ENCODE measurements at regions not wholly inside any gene's neighbourhood (a gene's known extent, or its start where the extent isn't known, plus 50 kb on each side); places are given as distances from the start of the nearest gene placed in this dataset.

DNA sequence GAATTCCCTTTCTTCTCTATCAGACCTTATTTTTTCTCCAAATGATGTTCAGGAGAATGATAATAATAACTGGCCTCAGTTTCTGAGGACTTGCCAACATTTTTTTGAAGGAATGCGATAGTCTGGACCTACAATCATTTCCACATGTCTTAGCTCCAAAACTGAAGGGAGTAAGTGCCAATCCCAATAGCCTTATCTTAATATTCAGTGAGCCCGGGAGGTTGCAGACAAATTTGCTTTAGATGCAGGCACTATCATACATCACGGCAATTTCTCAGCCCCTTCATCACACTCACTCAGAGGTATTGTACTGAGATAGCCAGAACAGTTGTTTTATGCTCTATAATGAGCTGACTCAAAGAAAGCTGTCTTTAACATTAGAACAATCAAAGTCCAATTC lies 796.9 kb downstream of the ADGRL2 start:
- H3K27me3 ChIP-seq (ENCODE audit: control insufficient read depth in 3 of 3, insufficient read depth in 3 of 3, low read length in 3 of 3): no peaks in the 10 kb centered on the region
- no peaks in the 10 kb centered on the region for H3K9me3 ChIP-seq (ENCODE audit: control insufficient read depth in 3 of 3, low read length in 3 of 3)
- no peak overlapping the region for H3K9ac ChIP-seq (ENCODE audit: low read depth in 1 of 3, low read length in 3 of 3)
- no peak overlapping the region for H3K27ac ChIP-seq (ENCODE audit: low read depth, low read length)
- H3K36me3 ChIP-seq (ENCODE audit: control insufficient read depth in 3 of 3, insufficient read depth in 3 of 3, low read length in 3 of 3): no peaks in the 10 kb centered on the region
- no peak overlapping the region for H3K4me3 ChIP-seq (ENCODE audit: low read length in 3 of 3)
- no peaks in the 10 kb centered on the region for H3K4me1 ChIP-seq (ENCODE audit: control insufficient read depth in 3 of 3, insufficient read depth in 3 of 3, low read length in 3 of 3)

GRCh38 chr1:82597141-82597540 lies 796.4 kb downstream of the ADGRL2 start:
- Histone ChIP-seq H3K36me3 (ENCODE audit: control insufficient read depth in 3 of 3, insufficient read depth in 3 of 3, low read length in 3 of 3) (no peaks in the 10 kb centered on the region), H3K27me3 (ENCODE audit: control insufficient read depth in 3 of 3, insufficient read depth in 3 of 3, low read length in 3 of 3) (no peaks in the 10 kb centered on the region), H3K9ac (ENCODE audit: low read depth in 1 of 3, low read length in 3 of 3) (no peak overlapping the region), H3K4me3 (ENCODE audit: low read length in 3 of 3) (no peak overlapping the region), H3K4me1 (ENCODE audit: control insufficient read depth in 3 of 3, insufficient read depth in 3 of 3, low read length in 3 of 3) (no peaks in the 10 kb centered on the region), H3K9me3 (ENCODE audit: control insufficient read depth in 3 of 3, low read length in 3 of 3) (no peaks in the 10 kb centered on the region), H3K27ac (ENCODE audit: low read depth, low read length) (no peak overlapping the region)

DNA sequence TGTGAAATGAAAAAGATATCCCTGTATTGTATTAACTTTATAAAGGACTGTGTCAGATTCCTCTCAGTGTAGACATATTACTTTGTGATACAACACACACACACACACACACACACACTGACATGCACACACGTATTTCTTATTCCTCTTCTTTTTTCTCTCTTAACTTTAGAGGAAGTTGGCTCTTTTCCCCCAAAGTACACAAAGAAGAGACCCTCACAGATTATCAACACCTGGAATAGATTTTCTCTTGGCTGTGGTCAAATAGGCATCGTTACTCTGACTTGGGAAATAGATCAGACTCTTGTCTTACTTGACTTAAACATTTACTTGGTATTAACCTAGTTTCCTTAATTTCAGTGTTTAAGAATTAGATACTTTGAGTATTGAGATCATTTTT lies 792.8 kb downstream of the ADGRL2 start:
- Histone ChIP-seq H3K27ac (ENCODE audit: low read depth, low read length) (no peak overlapping the region), H3K9me3 (ENCODE audit: control insufficient read depth in 3 of 3, low read length in 3 of 3) (no peaks in the 10 kb centered on the region), H3K4me1 (ENCODE audit: control insufficient read depth in 3 of 3, insufficient read depth in 3 of 3, low read length in 3 of 3) (no peaks in the 10 kb centered on the region), H3K36me3 (ENCODE audit: control insufficient read depth in 3 of 3, insufficient read depth in 3 of 3, low read length in 3 of 3) (no peaks in the 10 kb centered on the region), H3K9ac (ENCODE audit: low read depth in 1 of 3, low read length in 3 of 3) (no peak overlapping the region), H3K27me3 (ENCODE audit: control insufficient read depth in 3 of 3, insufficient read depth in 3 of 3, low read length in 3 of 3) (no peaks in the 10 kb centered on the region), H3K4me3 (ENCODE audit: low read length in 3 of 3) (no peak overlapping the region)

GRCh38 chr1:82589588-82589987 lies 788.9 kb downstream of the ADGRL2 start:
- H3K27ac ChIP-seq (ENCODE audit: low read depth, low read length): no peak overlapping the region
- no peaks in the 10 kb centered on the region for H3K36me3 ChIP-seq (ENCODE audit: control insufficient read depth in 3 of 3, insufficient read depth in 3 of 3, low read length in 3 of 3)
- H3K9ac ChIP-seq (ENCODE audit: low read depth in 1 of 3, low read length in 3 of 3): no peak overlapping the region
- no peaks in the 10 kb centered on the region for H3K27me3 ChIP-seq (ENCODE audit: control insufficient read depth in 3 of 3, insufficient read depth in 3 of 3, low read length in 3 of 3)
- H3K4me1 ChIP-seq (ENCODE audit: control insufficient read depth in 3 of 3, insufficient read depth in 3 of 3, low read length in 3 of 3): no peaks in the 10 kb centered on the region
- no peak overlapping the region for H3K4me3 ChIP-seq (ENCODE audit: low read length in 3 of 3)
- H3K9me3 ChIP-seq (ENCODE audit: control insufficient read depth in 3 of 3, low read length in 3 of 3): no peaks in the 10 kb centered on the region

GRCh38 chr1:82587371-82587770 lies 786.6 kb downstream of the ADGRL2 start:
- H3K9ac ChIP-seq (ENCODE audit: low read depth in 1 of 3, low read length in 3 of 3): no peak overlapping the region
- H3K9me3 ChIP-seq (ENCODE audit: control insufficient read depth in 3 of 3, low read length in 3 of 3): no peaks in the 10 kb centered on the region
- H3K36me3 ChIP-seq (ENCODE audit: control insufficient read depth in 3 of 3, insufficient read depth in 3 of 3, low read length in 3 of 3): no peaks in the 10 kb centered on the region
- H3K27ac ChIP-seq (ENCODE audit: low read depth, low read length): no peak overlapping the region
- H3K4me3 ChIP-seq (ENCODE audit: low read length in 3 of 3): no peak overlapping the region
- H3K27me3 ChIP-seq (ENCODE audit: control insufficient read depth in 3 of 3, insufficient read depth in 3 of 3, low read length in 3 of 3): no peaks in the 10 kb centered on the region
- H3K4me1 ChIP-seq (ENCODE audit: control insufficient read depth in 3 of 3, insufficient read depth in 3 of 3, low read length in 3 of 3): no peaks in the 10 kb centered on the region

DNA sequence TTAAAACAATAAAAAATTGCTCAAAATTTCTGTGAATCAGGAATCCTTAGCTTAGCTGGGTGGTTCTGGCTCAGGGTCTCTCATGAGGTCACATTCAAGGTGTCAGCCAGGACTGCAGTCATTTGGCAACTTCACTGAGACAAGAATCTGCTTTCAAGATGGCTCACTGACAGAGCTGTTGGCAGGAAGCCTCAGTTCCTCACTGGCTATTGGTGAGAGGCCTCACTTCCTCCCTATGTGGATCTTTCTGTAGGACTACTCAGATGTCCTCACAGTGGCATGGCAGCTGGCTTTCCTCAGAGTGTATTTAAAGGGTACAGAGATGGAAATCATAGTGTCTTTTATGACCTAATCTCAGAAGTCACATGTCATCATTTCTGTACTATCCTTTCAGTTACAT lies 785.7 kb downstream of the ADGRL2 start:
- H3K4me1 ChIP-seq (ENCODE audit: control insufficient read depth in 3 of 3, insufficient read depth in 3 of 3, low read length in 3 of 3): no peaks in the 10 kb centered on the region
- H3K36me3 ChIP-seq (ENCODE audit: control insufficient read depth in 3 of 3, insufficient read depth in 3 of 3, low read length in 3 of 3): no peaks in the 10 kb centered on the region
- no peaks in the 10 kb centered on the region for H3K9me3 ChIP-seq (ENCODE audit: control insufficient read depth in 3 of 3, low read length in 3 of 3)
- no peaks in the 10 kb centered on the region for H3K27me3 ChIP-seq (ENCODE audit: control insufficient read depth in 3 of 3, insufficient read depth in 3 of 3, low read length in 3 of 3)
- H3K9ac ChIP-seq (ENCODE audit: low read depth in 1 of 3, low read length in 3 of 3): no peak overlapping the region
- H3K4me3 ChIP-seq (ENCODE audit: low read length in 3 of 3): no peak overlapping the region
- no peak overlapping the region for H3K27ac ChIP-seq (ENCODE audit: low read depth, low read length)

- no peak overlapping the region for H3K9ac ChIP-seq (ENCODE audit: low read depth in 1 of 3, low read length in 3 of 3)
Measured at GRCh38 chr1:82582347-82582746, 781.6 kb downstream of the ADGRL2 start.

DNA sequence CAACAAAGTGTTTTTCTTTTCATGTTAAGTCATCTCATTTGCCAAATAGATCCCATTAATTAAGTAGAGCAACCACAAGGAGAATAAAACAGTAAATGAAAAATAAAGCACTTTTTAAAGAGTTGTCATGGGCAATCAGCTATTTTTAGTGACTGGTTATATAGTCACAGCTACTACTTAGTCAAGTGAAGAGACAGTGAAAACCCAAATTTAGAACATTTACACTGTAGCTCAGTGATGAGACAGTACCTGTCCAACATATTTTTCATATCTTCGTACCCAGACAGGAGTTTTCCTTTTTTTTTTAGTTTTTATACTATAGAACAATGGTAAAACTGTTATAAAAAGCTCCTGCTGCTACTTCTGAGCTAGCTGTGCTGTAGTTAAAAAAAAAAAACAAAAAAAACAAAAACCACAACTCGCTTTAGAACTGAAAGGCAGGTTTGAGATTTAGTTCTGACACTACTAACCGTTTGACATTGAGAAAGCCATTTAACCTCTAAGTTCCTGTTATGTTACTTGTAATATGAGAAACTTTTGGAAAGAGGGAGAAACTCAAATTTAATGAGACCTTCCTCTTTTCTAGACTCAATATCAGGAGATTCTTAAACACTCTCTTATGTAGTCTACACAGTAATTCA lies 777.5 kb downstream of the ADGRL2 start:
- Histone ChIP-seq H3K27me3 (ENCODE audit: control insufficient read depth in 3 of 3, insufficient read depth in 3 of 3, low read length in 3 of 3) (no peaks in the 10 kb centered on the region), H3K9ac (ENCODE audit: low read depth in 1 of 3, low read length in 3 of 3) (no peak overlapping the region), H3K36me3 (ENCODE audit: control insufficient read depth in 3 of 3, insufficient read depth in 3 of 3, low read length in 3 of 3) (no peaks in the 10 kb centered on the region), H3K4me3 (ENCODE audit: low read length in 3 of 3) (no peak overlapping the region), H3K4me1 (ENCODE audit: control insufficient read depth in 3 of 3, insufficient read depth in 3 of 3, low read length in 3 of 3) (no peaks in the 10 kb centered on the region), H3K27ac (ENCODE audit: low read depth, low read length) (no peak overlapping the region), H3K9me3 (ENCODE audit: control insufficient read depth in 3 of 3, low read length in 3 of 3) (no peaks in the 10 kb centered on the region)

More at GRCh38 chr1:82582347-82582746, 781.6 kb downstream of the ADGRL2 start:
- Histone ChIP-seq H3K27me3 (ENCODE audit: control insufficient read depth in 3 of 3, insufficient read depth in 3 of 3, low read length in 3 of 3) (no peaks in the 10 kb centered on the region), H3K9me3 (ENCODE audit: control insufficient read depth in 3 of 3, low read length in 3 of 3) (no peaks in the 10 kb centered on the region), H3K4me1 (ENCODE audit: control insufficient read depth in 3 of 3, insufficient read depth in 3 of 3, low read length in 3 of 3) (no peaks in the 10 kb centered on the region), H3K4me3 (ENCODE audit: low read length in 3 of 3) (no peak overlapping the region), H3K27ac (ENCODE audit: low read depth, low read length) (no peak overlapping the region), H3K36me3 (ENCODE audit: control insufficient read depth in 3 of 3, insufficient read depth in 3 of 3, low read length in 3 of 3) (no peaks in the 10 kb centered on the region)

DNA sequence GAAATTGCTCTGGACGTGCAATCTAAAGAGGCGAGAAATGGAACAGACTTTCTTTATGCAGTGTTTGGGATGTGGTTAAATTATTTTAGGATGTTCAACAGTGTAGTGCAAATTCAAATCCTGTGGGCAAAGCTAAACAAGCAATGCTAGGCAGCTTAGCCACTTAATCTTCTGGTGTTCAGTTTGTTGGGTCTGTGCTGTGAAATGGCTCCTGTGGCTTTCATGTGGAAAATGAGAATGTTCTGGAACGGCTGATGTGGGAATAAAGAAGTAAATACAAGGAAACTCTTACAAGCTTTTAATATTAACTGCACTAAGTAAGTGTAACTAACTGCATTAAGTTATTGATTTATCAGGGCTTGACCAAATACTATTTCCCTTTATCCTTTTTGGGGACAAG lies 766.6 kb downstream of the ADGRL2 start:
- Histone ChIP-seq H3K36me3 (ENCODE audit: control insufficient read depth in 3 of 3, insufficient read depth in 3 of 3, low read length in 3 of 3) (no peaks in the 10 kb centered on the region), H3K4me3 (ENCODE audit: low read length in 3 of 3) (no peak overlapping the region), H3K27me3 (ENCODE audit: control insufficient read depth in 3 of 3, insufficient read depth in 3 of 3, low read length in 3 of 3) (no peaks in the 10 kb centered on the region), H3K9me3 (ENCODE audit: control insufficient read depth in 3 of 3, low read length in 3 of 3) (no peaks in the 10 kb centered on the region), H3K27ac (ENCODE audit: low read depth, low read length) (no peak overlapping the region), H3K9ac (ENCODE audit: low read depth in 1 of 3, low read length in 3 of 3) (no peak overlapping the region), H3K4me1 (ENCODE audit: control insufficient read depth in 3 of 3, insufficient read depth in 3 of 3, low read length in 3 of 3) (peaks cover 0 to 5% (median 0%) of the 10 kb centered on the region in 3 donors)

- no peaks in the 10 kb centered on the region for H3K36me3 ChIP-seq (ENCODE audit: control insufficient read depth in 3 of 3, insufficient read depth in 3 of 3, low read length in 3 of 3)
- H3K27ac ChIP-seq (ENCODE audit: low read depth, low read length): no peak overlapping the region
- H3K9me3 ChIP-seq (ENCODE audit: control insufficient read depth in 3 of 3, low read length in 3 of 3): no peaks in the 10 kb centered on the region
- no peaks in the 10 kb centered on the region for H3K27me3 ChIP-seq (ENCODE audit: control insufficient read depth in 3 of 3, insufficient read depth in 3 of 3, low read length in 3 of 3)
- H3K9ac ChIP-seq (ENCODE audit: low read depth in 1 of 3, low read length in 3 of 3): no peak overlapping the region
- H3K4me3 ChIP-seq (ENCODE audit: low read length in 3 of 3): no peak overlapping the region
- H3K4me1 ChIP-seq (ENCODE audit: control insufficient read depth in 3 of 3, insufficient read depth in 3 of 3, low read length in 3 of 3): peaks cover 0 to 5% (median 0%) of the 10 kb centered on the region in 3 donors
Measured at GRCh38 chr1:82565546-82565945, 764.8 kb downstream of the ADGRL2 start.

Measured in skeletal muscle tissue (tissue), 3 donors.